ENCODE measurements at regions not wholly inside any gene's neighbourhood (a gene's known extent, or its start where the extent isn't known, plus 50 kb on each side); places are given as distances from the start of the nearest gene placed in this dataset.

DNA sequence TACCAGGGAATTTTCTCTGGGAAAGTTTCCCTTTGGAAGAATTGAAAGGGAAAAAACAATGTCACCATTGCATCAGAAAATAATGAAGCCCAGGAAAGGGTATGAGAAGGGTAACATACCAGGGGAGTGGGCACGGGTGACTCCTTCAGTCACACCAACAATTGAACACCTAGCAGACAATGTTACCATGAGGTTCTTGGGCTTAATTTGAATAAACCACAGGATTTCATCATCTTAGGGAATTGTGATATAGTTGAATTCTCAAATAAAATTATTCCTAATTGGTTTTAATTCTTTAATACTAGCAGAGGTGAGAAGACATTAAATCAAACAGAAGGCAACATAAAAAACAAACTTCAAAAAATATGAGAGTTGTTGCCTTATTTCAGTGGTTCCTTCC lies 73.7 kb upstream of the RREB1 start:
- TF ChIP-seq, protein P1, sequence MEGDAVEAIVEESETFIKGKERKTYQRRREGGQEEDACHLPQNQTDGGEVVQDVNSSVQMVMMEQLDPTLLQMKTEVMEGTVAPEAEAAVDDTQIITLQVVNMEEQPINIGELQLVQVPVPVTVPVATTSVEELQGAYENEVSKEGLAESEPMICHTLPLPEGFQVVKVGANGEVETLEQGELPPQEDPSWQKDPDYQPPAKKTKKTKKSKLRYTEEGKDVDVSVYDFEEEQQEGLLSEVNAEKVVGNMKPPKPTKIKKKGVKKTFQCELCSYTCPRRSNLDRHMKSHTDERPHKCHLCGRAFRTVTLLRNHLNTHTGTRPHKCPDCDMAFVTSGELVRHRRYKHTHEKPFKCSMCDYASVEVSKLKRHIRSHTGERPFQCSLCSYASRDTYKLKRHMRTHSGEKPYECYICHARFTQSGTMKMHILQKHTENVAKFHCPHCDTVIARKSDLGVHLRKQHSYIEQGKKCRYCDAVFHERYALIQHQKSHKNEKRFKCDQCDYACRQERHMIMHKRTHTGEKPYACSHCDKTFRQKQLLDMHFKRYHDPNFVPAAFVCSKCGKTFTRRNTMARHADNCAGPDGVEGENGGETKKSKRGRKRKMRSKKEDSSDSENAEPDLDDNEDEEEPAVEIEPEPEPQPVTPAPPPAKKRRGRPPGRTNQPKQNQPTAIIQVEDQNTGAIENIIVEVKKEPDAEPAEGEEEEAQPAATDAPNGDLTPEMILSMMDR (conservative IDR thresholded peaks at IDR 0.05; ENCODE audit: low read depth, low read length): no peak
- no peak for TF ChIP-seq EZH2 (IDR thresholded peaks at IDR 0.05; ENCODE audit: borderline replicate concordance, low read depth, low read length, poor library complexity, severe bottlenecking)
